Right atrium auricular region (tissue), 2 donors: ENCODE measurements at regions not wholly inside any gene's neighbourhood (a gene's known extent, or its start where the extent isn't known, plus 50 kb on each side); places are given as distances from the start of the nearest gene placed in this dataset.

Experiments
- DNase-seq: peaks from one replicate; pipeline ENCODE4 v3.0.0-alpha.2; 2019; ENCODE audit warnings: low spot score
- H3K27ac ChIP-seq, 2 donors: fragments of 200-600 bp; sonication (generic); 1 replicate in 1 of 2; 2 replicates in 1 of 2; pipeline ENCODE4 v1.5.1; 2016 to 2019
- H3K27me3 ChIP-seq, 2 donors: fragments of 200-600 bp; sonication (generic); one replicate each; pipeline versions ENCODE4 v1.5.1 to v1.6.0; 2017 to 2019
- H3K36me3 ChIP-seq: fragments of 200-600 bp; sonication (generic); one replicate; pipeline ENCODE4 v1.5.1; 2016
- H3K4me1 ChIP-seq, 2 donors: fragments of 200-600 bp; sonication (generic); one replicate each; pipeline versions ENCODE4 v1.5.1 to v1.6.0; 2017 to 2019
- H3K4me3 ChIP-seq, 2 donors: fragments of 200-600 bp; sonication (generic); 1 replicate in 1 of 2; 2 replicates in 1 of 2; pipeline ENCODE4 v1.5.1; 2017 to 2019; ENCODE audit warnings: mild to moderate bottlenecking in 1 of 2, moderate library complexity in 1 of 2
- H3K9me3 ChIP-seq, 2 donors: fragments of 200-600 bp; sonication (generic); one replicate each; pipeline ENCODE4 v1.5.1; 2019
- CTCF ChIP-seq, 2 donors: fragments of 200-600 bp; sonication (generic); IDR thresholded peaks; one replicate each; pipeline ENCODE4 v1.5.1; 2019; ENCODE audit warnings: antibody characterized with exemption in 2 of 2

GRCh38 chr3:127409421-127410136, 121.7 kb upstream of the PRR20G start:
- H3K4me1 ChIP-seq, result no peaks in the 10 kb centered on the region
- H3K36me3 ChIP-seq, result no peaks in the 10 kb centered on the region
- TF ChIP-seq CTCF (IDR thresholded peaks at IDR 0.05), result no peak
- H3K27me3 ChIP-seq, result no peaks in the 10 kb centered on the region
- no peaks in the 10 kb centered on the region for H3K9me3 ChIP-seq
- H3K4me3 ChIP-seq, result no peak overlapping the region
- peak; percentile 21 for DNase-seq
- no peak overlapping the region for H3K27ac ChIP-seq

GRCh38 chr3:127408684-127409420, 121.0 kb upstream of the PRR20G start:
- DNase-seq, result peak; percentile 30
- H3K27ac ChIP-seq, result no peak overlapping the region
- no peak for TF ChIP-seq CTCF (IDR thresholded peaks at IDR 0.05)
- H3K9me3 ChIP-seq, result no peaks in the 10 kb centered on the region
- H3K4me1 ChIP-seq, result no peaks in the 10 kb centered on the region
- H3K36me3 ChIP-seq, result no peaks in the 10 kb centered on the region
- H3K27me3 ChIP-seq, result no peaks in the 10 kb centered on the region
- H3K4me3 ChIP-seq, result no peak overlapping the region

GRCh38 chr3:127408022-127408683, 120.3 kb upstream of the PRR20G start:
- Histone ChIP-seq H3K27ac (no peak overlapping the region), H3K4me3 (no peak overlapping the region), H3K27me3 (no peaks in the 10 kb centered on the region), H3K9me3 (no peaks in the 10 kb centered on the region), H3K36me3 (no peaks in the 10 kb centered on the region), H3K4me1 (no peaks in the 10 kb centered on the region)
- DNase-seq, result no peak
- TF ChIP-seq CTCF (IDR thresholded peaks at IDR 0.05), result no peak

- no peaks in the 10 kb centered on the region for H3K4me1 ChIP-seq
- no peak overlapping the region for H3K27ac ChIP-seq
- H3K27me3 ChIP-seq, result no peaks in the 10 kb centered on the region
- no peaks in the 10 kb centered on the region for H3K36me3 ChIP-seq
- no peaks in the 10 kb centered on the region for H3K9me3 ChIP-seq
- DNase-seq, result no peak
- no peak overlapping the region for H3K4me3 ChIP-seq
- no peak for TF ChIP-seq CTCF (IDR thresholded peaks at IDR 0.05)
Measured at GRCh38 chr3:127407026-127407939, 119.4 kb upstream of the PRR20G start.

GRCh38 chr3:127406309-127407025, 118.6 kb upstream of the PRR20G start:
- H3K4me1 ChIP-seq, result no peaks in the 10 kb centered on the region
- no peak overlapping the region for H3K27ac ChIP-seq
- no peak overlapping the region for H3K4me3 ChIP-seq
- TF ChIP-seq CTCF (IDR thresholded peaks at IDR 0.05), result no peak
- H3K27me3 ChIP-seq, result no peaks in the 10 kb centered on the region
- H3K36me3 ChIP-seq, result no peaks in the 10 kb centered on the region
- no peak for DNase-seq
- H3K9me3 ChIP-seq, result no peaks in the 10 kb centered on the region
